GM21786 (cell line): ENCODE measurements at regions not wholly inside any gene's neighbourhood (a gene's known extent, or its start where the extent isn't known, plus 50 kb on each side); places are given as distances from the start of the nearest gene placed in this dataset.
A peak's percentile ranks its signal among the peaks of the same experiment; 100 is the strongest.
"Not testable (repeated sequence)": the region's sequence is repeated elsewhere in the genome, so short reads cannot be mapped to it uniquely, and the experiment has no call there.

ENCODE experiments used
- ATAC-seq: cut with Tn5 transposase; IDR thresholded peaks from one replicate; pipeline ENCODE4 v1.9.1; 2021; ENCODE audit not compliant: unreplicated experiment

- ATAC-seq = peak; percentile 100
These were observed 386.4 kb upstream of the MMS22L start for GRCh38 chr6:97669191-97670031.

DNA sequence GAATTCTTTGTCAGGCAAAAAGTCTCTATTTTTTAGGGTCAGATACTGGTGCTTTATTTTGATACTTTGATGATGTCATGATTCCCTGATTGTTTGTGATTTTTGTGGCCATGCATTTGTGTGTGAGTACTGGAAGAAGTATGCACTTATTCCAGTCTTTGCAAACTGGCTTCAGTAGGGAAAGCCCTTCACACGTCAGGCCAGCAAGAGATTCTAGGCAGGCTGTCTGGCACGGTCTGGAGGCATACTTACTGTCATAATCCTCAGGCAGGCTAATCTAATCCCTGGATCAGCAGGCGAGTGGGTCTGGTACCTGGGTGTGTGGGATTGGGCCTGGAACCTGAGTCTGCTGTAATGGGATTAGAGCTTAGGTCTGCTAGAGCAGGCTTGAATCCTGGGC lies 391.8 kb upstream of the MMS22L start:
- no peak for ATAC-seq

- no peak for ATAC-seq
These were observed 394.6 kb upstream of the MMS22L start for GRCh38 chr6:97677626-97678025.

GRCh38 chr6:97687916-97688315 lies 404.9 kb upstream of the MMS22L start:
- ATAC-seq = no peak

DNA sequence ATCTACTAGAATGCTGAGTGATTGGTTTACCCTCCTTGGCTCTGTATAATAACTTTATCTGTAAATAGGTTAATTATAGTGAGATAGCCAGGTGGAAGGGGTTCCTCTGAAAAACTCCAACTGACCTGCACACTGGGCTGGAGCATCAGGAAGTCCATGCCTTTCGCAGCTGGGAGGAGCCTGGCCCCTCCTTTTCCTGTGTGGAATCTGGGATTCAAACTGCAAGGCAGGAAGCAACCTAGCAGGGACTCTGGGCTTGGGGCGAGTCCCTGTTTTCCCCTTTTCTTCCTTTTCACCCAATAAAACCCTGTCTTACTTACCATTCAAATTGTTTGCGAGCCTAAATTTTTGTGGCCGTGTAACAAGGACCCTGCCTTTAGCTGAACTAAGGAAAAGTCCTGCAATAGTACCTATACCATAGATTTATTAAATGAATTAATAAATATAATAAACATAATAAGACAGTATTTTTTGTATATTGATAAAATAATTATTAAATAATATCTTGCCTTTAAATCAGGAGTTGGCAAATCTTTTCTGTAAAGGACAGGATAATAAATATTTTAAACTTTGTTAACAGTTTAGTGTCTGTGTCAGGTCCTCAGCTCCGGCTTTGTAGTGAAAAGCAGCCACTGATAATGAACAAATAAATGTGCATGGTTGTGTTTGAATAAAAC lies 406.2 kb upstream of the MMS22L start:
- no peak for ATAC-seq

GRCh38 chr6:97697456-97697855 lies 414.4 kb upstream of the MMS22L start:
- ATAC-seq = no peak

DNA sequence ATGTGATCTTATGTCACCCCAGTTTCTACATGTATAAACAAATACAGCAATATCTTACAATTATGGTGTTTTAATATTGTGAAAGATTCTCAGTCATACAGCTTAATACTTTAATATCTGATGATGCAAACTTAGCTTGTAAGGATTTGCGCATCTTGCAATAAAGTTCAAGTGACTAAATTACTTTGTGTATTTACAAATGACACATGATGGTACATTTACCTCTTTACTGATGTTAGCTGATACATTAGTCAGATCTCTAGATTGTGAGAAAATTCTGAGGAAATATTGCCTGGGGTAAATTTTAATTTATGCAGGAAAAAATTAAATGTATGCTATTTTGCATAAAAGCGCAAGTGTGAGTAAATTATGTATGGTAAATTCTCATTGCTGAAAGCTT lies 418.8 kb upstream of the MMS22L start:
- ATAC-seq = no peak

DNA sequence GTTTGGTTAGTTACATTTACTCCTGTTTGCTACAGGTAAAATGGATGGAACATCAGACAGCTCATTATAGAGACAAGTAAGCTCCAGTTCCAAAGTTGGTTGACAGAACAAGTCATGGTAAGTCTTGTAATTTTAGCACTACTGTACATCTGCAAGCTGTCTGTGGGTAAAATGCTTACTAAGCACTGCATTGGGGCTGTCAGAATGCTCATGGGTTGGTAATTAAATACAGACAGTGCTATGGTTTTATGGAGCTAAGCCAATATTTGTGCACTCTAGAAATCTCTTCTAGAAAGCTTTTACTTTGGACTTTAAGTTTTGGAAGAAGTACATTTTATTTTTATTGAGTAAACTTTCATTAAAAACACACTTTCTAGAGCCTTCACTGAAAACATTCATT lies 419.2 kb upstream of the MMS22L start:
- no peak for ATAC-seq

- ATAC-seq = no peak
These were observed 420.6 kb upstream of the MMS22L start for GRCh38 chr6:97703661-97704060.

DNA sequence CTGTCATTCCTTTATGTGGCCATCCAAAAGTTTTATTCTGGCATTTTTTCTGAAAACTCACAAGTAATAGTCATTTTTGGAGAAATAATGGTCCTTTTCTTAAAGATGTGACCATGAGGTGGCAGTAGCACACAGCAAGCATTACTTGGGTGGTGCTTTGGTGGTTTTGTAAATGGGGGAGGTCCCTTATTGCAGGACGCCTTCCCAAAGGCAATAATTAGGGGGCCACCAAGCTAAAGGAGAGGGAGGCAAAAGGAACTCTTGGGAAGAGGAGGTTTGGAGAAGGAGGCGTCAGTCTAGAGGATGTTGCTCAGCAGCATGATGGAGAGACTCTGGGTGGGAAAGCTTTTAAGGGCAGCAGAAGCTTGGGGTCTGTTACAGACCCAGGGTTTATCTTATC lies 422.6 kb upstream of the MMS22L start:
- no peak for ATAC-seq

- no peak for ATAC-seq
These were observed 429.7 kb upstream of the MMS22L start for GRCh38 chr6:97712751-97713150.

DNA sequence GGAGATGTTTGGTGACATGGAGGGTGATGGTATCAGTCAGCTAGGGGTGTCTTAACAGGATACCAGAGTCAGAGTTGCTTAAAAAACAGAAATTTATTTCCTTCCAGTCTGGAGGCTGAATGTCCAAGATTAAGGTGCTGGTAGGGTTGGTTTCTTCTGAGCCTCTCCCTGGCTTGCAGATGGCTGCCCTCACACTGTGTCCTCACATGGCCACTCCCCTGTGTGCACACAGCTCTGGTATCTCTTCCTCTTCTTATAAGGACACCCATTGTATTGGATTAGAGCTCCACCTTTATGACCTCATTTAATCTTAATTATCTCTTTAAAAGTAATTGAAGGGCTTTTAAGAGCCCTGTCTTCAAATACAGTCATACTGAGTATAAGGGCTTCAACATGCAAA lies 431.8 kb upstream of the MMS22L start:
- ATAC-seq = no peak

DNA sequence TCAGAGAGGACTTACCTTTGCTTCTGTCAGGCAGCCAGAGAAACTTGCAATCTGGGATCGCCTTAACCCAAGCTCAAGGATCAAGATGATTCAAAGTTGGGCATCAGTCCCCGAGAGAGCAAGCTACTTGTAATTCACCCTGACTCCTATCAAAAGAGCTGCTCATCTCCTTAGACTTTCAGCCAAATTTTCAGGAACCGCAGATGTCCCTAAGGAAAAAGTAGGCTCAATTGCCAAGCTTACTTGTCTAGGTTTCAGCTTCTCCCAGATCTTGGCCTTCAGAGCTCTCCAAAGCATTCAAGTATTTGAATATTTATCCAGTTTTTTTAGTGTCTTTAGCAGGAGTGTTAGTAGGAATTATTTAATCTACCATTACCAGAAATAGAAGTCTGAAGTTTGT lies 434.1 kb upstream of the MMS22L start:
- ATAC-seq = no peak

DNA sequence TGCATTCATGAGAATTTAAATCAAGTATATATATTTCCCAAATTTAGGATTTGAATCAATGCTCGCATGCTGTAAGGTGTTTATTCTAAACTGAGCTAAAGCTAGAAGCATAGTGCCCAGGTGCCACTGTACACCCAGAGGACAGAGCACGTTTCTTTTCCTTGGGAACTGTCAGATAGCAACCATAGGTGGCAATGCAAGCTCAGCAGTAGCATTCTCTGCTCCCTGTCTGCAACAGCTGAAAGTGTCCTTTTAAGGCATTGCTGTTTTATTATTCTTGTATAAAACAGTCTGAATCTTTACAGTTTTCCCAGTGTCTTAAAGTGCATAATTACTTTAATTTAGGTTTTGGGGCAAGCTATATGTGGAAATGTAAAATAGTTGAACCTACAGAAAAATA lies 443.4 kb upstream of the MMS22L start:
- ATAC-seq = no peak

DNA sequence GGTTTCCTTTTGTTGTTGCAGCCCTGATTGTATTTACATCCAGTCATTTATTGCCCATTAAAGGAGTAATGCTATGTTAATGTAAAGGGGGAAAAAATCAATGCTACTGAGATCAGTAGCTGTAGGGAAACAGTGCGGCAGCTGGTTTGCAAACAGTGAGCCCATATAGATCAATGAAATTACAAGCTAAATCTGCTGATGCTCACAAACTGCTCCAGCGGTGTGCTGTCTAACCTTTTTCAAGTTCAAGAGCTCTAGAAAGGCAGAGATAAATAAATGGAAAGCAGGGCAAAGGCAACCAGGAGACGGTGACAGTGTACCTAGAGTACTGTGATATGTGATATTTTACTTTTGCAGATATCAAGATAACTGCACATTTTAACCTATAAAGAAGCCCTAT lies 449.0 kb upstream of the MMS22L start:
- ATAC-seq = no peak

DNA sequence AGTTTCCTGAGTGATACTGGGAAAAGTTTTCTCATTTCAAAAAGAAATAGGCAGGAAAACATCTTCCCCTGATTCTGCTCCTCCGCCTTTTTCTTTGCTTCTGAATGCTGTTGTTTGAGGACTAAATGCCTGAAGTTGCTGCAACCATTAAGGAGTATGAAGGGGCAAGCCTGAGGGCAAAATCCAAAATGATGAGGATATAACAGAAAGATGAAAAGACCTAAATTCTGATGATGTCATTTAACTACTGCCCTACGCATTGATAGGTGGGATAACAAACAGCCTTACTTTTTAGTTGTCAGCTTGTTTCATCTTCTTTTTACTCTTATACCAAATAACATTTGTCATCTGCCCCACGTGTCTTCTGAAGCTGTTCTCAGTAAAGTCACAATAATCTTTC lies 474.6 kb upstream of the MMS22L start:
- no peak for ATAC-seq

DNA sequence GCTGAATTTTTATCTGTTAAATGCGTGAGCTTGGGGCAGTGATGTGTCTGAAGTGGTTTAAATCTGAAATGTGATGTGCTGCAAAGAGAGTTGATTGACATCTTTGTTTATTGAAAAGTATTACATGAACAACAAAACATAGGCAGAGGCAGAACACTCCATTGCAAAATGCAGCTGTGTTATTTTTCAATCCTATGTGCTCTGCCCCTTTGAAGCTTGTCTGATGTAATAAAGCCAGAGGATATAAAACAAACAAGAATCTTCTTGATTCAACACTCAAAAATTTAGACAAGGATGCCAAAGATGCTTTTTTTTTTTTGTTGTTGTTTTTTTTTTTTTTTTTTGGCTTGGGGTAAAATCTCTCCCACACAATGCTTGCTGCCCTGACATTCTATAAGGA lies 482.4 kb upstream of the MMS22L start:
- no peak for ATAC-seq

DNA sequence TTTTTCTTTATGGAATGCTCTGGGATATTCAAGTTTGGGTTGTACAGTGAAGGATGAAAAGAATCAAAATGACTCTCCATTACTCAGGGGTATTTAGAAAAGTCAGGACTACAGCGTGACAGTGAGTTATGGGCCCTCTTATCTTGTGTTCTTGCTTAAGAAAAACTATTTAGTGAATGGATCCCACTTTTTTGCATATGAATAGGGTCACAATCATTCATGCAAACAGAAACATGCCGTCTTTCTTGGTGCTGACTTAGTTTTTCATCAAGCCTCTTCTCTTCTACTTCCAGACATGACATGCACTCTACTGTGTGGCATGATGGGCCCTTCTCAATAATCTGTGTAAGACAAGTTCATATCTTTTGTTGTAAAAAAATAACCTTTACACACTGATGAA lies 488.4 kb upstream of the MMS22L start:
- ATAC-seq = no peak

DNA sequence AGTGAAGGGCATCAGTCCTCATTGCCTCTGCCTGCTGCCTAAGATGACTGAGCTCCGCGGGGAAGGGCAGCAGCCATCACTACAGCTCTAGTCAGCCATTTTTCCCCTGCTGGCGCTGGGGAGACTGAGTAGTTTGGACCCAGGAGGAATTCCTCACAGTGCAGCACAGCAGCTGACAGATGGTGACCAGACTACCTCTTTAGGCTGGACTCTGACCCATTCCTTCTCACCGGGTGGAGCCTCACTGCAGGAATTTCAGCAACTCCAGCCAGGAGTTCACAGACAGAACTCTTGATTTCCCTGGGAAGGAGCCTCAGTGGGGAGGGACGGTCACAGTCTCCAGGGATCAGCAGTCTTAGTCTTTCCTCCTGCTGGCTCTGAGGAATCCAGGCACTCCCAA lies 492.0 kb upstream of the MMS22L start:
- ATAC-seq = no peak

DNA sequence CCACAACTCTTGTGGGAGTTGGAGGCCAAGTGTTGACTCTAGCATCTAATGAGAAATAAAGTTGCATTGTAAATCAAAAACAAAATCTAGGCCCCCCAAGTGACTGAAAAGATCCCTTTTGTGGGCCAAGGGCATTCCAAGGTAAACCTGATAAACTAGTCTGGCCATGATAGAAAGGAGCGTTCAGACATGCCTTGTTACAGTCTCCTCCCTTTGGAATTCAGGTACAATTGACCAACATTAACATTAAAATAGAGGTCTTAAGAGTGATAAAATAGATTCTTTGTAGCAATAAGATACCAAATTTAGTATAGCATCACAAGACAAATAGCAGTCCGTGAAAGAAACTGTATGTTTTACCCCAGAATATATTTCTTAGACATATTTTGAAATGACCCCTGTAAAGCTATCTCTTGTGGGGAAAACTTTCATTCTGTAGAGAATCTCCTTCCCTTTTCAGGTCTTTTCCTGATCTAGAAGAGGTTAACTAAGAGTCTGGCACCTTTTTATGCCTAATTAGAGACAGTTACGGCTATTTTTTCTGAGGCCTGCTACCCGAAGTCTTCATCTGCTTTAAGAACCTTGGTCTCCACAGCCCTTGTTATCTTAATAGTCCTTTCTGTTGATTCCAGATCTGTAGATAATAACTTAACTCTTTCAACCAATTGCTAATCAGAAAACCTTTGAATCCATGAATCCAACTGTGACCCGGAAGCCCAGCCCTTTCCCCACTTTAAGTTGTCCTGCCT lies 495.4 kb upstream of the MMS22L start:
- no peak for ATAC-seq

- not testable (repeated sequence) for ATAC-seq
These were observed 496.2 kb upstream of the MMS22L start for GRCh38 chr6:97779039-97779766.
